ENCODE measurements at regions not wholly inside any gene's neighbourhood (a gene's known extent, or its start where the extent isn't known, plus 50 kb on each side); places are given as distances from the start of the nearest gene placed in this dataset.

GRCh38 chr7:17205910-17206309, 92.5 kb upstream of the AHR start:
- H3K36me3 ChIP-seq (ENCODE audit: control insufficient read depth, insufficient read depth, low read length) = no peaks in the 10 kb centered on the region
- no peaks in the 10 kb centered on the region for H3K27me3 ChIP-seq (ENCODE audit: control insufficient read depth, insufficient read depth, low read length)
- CTCF ChIA-PET = no interaction called here
- DNase-seq (ENCODE audit: low read depth) = no peak
- no peak overlapping the region for H3K4me3 ChIP-seq (ENCODE audit: low read depth, low read length)
- TF ChIP-seq, protein P1, sequence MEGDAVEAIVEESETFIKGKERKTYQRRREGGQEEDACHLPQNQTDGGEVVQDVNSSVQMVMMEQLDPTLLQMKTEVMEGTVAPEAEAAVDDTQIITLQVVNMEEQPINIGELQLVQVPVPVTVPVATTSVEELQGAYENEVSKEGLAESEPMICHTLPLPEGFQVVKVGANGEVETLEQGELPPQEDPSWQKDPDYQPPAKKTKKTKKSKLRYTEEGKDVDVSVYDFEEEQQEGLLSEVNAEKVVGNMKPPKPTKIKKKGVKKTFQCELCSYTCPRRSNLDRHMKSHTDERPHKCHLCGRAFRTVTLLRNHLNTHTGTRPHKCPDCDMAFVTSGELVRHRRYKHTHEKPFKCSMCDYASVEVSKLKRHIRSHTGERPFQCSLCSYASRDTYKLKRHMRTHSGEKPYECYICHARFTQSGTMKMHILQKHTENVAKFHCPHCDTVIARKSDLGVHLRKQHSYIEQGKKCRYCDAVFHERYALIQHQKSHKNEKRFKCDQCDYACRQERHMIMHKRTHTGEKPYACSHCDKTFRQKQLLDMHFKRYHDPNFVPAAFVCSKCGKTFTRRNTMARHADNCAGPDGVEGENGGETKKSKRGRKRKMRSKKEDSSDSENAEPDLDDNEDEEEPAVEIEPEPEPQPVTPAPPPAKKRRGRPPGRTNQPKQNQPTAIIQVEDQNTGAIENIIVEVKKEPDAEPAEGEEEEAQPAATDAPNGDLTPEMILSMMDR (IDR thresholded peaks at IDR 0.05; ENCODE audit: insufficient read depth, low read depth, low read length) = no peak
- POLR2A ChIA-PET = no interaction called here

GRCh38 chr7:17206349-17206905, 92.0 kb upstream of the AHR start:
- TF ChIP-seq, protein P1 (IDR thresholded peaks at IDR 0.05; ENCODE audit: insufficient read depth, low read depth, low read length) = no peak
- Histone ChIP-seq H3K4me3 (ENCODE audit: low read depth, low read length) (no peak overlapping the region), H3K27me3 (ENCODE audit: control insufficient read depth, insufficient read depth, low read length) (no peaks in the 10 kb centered on the region), H3K36me3 (ENCODE audit: control insufficient read depth, insufficient read depth, low read length) (no peaks in the 10 kb centered on the region)
- CTCF ChIA-PET = no interaction called here
- POLR2A ChIA-PET = no interaction called here
- no peak for DNase-seq (ENCODE audit: low read depth)

GRCh38 chr7:17207220-17207619, 91.2 kb upstream of the AHR start:
- Histone ChIP-seq H3K4me3 (ENCODE audit: low read depth, low read length) (no peak overlapping the region), H3K36me3 (ENCODE audit: control insufficient read depth, insufficient read depth, low read length) (no peaks in the 10 kb centered on the region), H3K27me3 (ENCODE audit: control insufficient read depth, insufficient read depth, low read length) (no peaks in the 10 kb centered on the region)
- ChIA-PET CTCF (interaction anchor here (1.2 to 1.3 kb wide), 2 partner anchors 23 to 56 kb away, joined by 3 to 4 read pairs; no protein-coding TSS in a partner anchor), POLR2A (no interaction called here)
- DNase-seq (ENCODE audit: low read depth) = no peak
- TF ChIP-seq, protein P1 (IDR thresholded peaks at IDR 0.05; ENCODE audit: insufficient read depth, low read depth, low read length) = no peak

GRCh38 chr7:17209101-17209500, 89.4 kb upstream of the AHR start:
- H3K36me3 ChIP-seq (ENCODE audit: control insufficient read depth, insufficient read depth, low read length) = no peaks in the 10 kb centered on the region
- no peaks in the 10 kb centered on the region for H3K27me3 ChIP-seq (ENCODE audit: control insufficient read depth, insufficient read depth, low read length)
- TF ChIP-seq, protein P1 (IDR thresholded peaks at IDR 0.05; ENCODE audit: insufficient read depth, low read depth, low read length) = no peak
- H3K4me3 ChIP-seq (ENCODE audit: low read depth, low read length) = no peak overlapping the region
- DNase-seq (ENCODE audit: low read depth) = no peak
- POLR2A ChIA-PET = no interaction called here
- CTCF ChIA-PET = interaction anchor here (1.4 kb wide), 1 partner anchor 18 kb away, joined by 3 read pairs; no protein-coding TSS in a partner anchor

GRCh38 chr7:17211307-17211836, 87.1 kb upstream of the AHR start:
- Histone ChIP-seq H3K36me3 (ENCODE audit: control insufficient read depth, insufficient read depth, low read length) (no peaks in the 10 kb centered on the region), H3K4me3 (ENCODE audit: low read depth, low read length) (no peak overlapping the region), H3K27me3 (ENCODE audit: control insufficient read depth, insufficient read depth, low read length) (no peaks in the 10 kb centered on the region)
- ChIA-PET CTCF (no interaction called here), POLR2A (no interaction called here)
- TF ChIP-seq, protein P1 (IDR thresholded peaks at IDR 0.05; ENCODE audit: insufficient read depth, low read depth, low read length) = no peak
- no peak for DNase-seq (ENCODE audit: low read depth)
